NCI-H2227 treated with DMSO at 0.1 percent for 48 hours (cell line): ENCODE measurements at regions not wholly inside any gene's neighbourhood (a gene's known extent, or its start where the extent isn't known, plus 50 kb on each side); places are given as distances from the start of the nearest gene placed in this dataset.
"Not testable (repeated sequence)": the region's sequence is repeated elsewhere in the genome, so short reads cannot be mapped to it uniquely, and the experiment has no call there.

Experiments
- DNase-seq: peaks from one replicate; lab custom pipeline; 2025; lab: John Stamatoyannopoulos, UW

GRCh38 chr11:79503028-79503427 is 62.2 kb upstream of the TENM4 start:
- DNase-seq, result no peak

- no peak for DNase-seq
Observed at GRCh38 chr11:79501707-79502106, 60.9 kb upstream of the TENM4 start.

- DNase-seq, result not testable (repeated sequence)
Observed at GRCh38 chr11:79499929-79500328, 59.1 kb upstream of the TENM4 start.

- DNase-seq, result no peak
Observed at GRCh38 chr11:79498667-79499066, 57.8 kb upstream of the TENM4 start.

- peak; percentile 28 for DNase-seq
Observed at GRCh38 chr11:79493555-79494171, 52.8 kb upstream of the TENM4 start.

GRCh38 chr11:79492008-79492407 is 51.2 kb upstream of the TENM4 start:
- no peak for DNase-seq
